Muscle of leg (tissue), 3 donors: ENCODE measurements at regions not wholly inside any gene's neighbourhood (a gene's known extent, or its start where the extent isn't known, plus 50 kb on each side); places are given as distances from the start of the nearest gene placed in this dataset.

Experiments used
- DNase-seq: peaks from one replicate; pipeline ENCODE4 v3.0.0; 2013
- H3K27ac ChIP-seq: one replicate; pipeline ENCODE4 v1.5.1; 2013; ENCODE audit warnings: mild to moderate bottlenecking, low read length, control low read depth
- H3K27me3 ChIP-seq: one replicate; pipeline ENCODE4 v1.6.1; 2013; ENCODE audit warnings: low read length; ENCODE audit not compliant: control insufficient read depth, insufficient read depth
- H3K36me3 ChIP-seq: one replicate; pipeline ENCODE4 v1.6.1; 2013; ENCODE audit warnings: low read length; ENCODE audit not compliant: control insufficient read depth, insufficient read depth
- H3K4me1 ChIP-seq: one replicate; pipeline ENCODE4 v1.6.1; 2013; ENCODE audit warnings: low read length; ENCODE audit not compliant: control insufficient read depth, insufficient read depth
- H3K4me3 ChIP-seq: one replicate; pipeline ENCODE4 v1.5.1; 2013; ENCODE audit warnings: low read length, control low read depth
- H3K9me3 ChIP-seq: replicated peaks from 2 replicates; pipeline ENCODE4 v1.6.1; 2013; ENCODE audit warnings: low read depth, low read length; ENCODE audit not compliant: control insufficient read depth
- WGBS: methylation state at CpG from one replicate; pipeline ENCODE4 v1.1.5; 2013; ENCODE audit warnings: missing lambda C conversion rate; ENCODE audit not compliant: insufficient coverage; 5-methylcytosine and 5-hydroxymethylcytosine counted together

GRCh38 chrX:25196221-25196620 lies 180.5 kb upstream of the ARX start:
- H3K4me1 ChIP-seq, result no peaks in the 10 kb centered on the region
- WGBS, result 27% methylated on average over 1 of the region's 2 CpGs
- H3K36me3 ChIP-seq, result no peaks in the 10 kb centered on the region
- no peak overlapping the region for H3K4me3 ChIP-seq
- H3K27me3 ChIP-seq, result peaks cover 6% of the 10 kb centered on the region
- no peaks in the 10 kb centered on the region for H3K9me3 ChIP-seq
- DNase-seq, result no peak
- no peak overlapping the region for H3K27ac ChIP-seq

GRCh38 chrX:25191403-25191802 lies 175.6 kb upstream of the ARX start:
- WGBS, result no CpG with 5 or more reads among the region's 7 CpGs

DNA sequence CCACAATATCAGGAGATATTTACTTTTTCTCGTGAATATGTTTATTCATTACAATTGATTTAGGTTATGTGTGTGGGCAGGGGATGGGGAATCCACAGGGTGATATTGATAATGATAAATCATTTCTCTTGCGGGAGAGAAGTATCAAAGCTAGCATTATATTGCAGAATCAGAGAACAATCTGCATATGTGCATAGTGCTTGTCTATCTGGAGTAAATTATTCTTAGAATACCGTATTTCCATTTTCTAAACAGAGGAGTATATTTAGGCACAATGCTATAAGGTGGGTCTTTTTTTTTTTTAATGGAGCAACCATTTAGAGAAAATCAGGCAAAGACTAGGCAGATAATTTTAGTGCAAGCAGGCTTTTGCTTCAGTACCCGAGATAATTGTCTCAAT lies 166.0 kb upstream of the ARX start:
- no peak for DNase-seq
- H3K27ac ChIP-seq, result no peak overlapping the region
- no peaks in the 10 kb centered on the region for H3K9me3 ChIP-seq
- H3K4me1 ChIP-seq, result no peaks in the 10 kb centered on the region
- no CpG with 5 or more reads among the region's 4 CpGs for WGBS
- peaks cover 5% of the 10 kb centered on the region for H3K27me3 ChIP-seq
- no peaks in the 10 kb centered on the region for H3K36me3 ChIP-seq
- H3K4me3 ChIP-seq, result no peak overlapping the region

More at GRCh38 chrX:25191403-25191802, 175.6 kb upstream of the ARX start:
- DNase-seq, result no peak
- no peaks in the 10 kb centered on the region for H3K36me3 ChIP-seq
- no peak overlapping the region for H3K27ac ChIP-seq
- H3K9me3 ChIP-seq, result no peaks in the 10 kb centered on the region
- no peak overlapping the region for H3K4me3 ChIP-seq
- peaks cover 6% of the 10 kb centered on the region for H3K27me3 ChIP-seq
- no peaks in the 10 kb centered on the region for H3K4me1 ChIP-seq

- no peaks in the 10 kb centered on the region for H3K9me3 ChIP-seq
- H3K27me3 ChIP-seq, result peaks cover 15% of the 10 kb centered on the region
- 75% methylated on average over 1 of the region's 2 CpGs for WGBS
- H3K4me1 ChIP-seq, result no peaks in the 10 kb centered on the region
- no peak overlapping the region for H3K27ac ChIP-seq
- H3K4me3 ChIP-seq, result no peak overlapping the region
- DNase-seq, result no peak
- H3K36me3 ChIP-seq, result no peaks in the 10 kb centered on the region
Observed at GRCh38 chrX:25180242-25180641, 164.5 kb upstream of the ARX start.

DNA sequence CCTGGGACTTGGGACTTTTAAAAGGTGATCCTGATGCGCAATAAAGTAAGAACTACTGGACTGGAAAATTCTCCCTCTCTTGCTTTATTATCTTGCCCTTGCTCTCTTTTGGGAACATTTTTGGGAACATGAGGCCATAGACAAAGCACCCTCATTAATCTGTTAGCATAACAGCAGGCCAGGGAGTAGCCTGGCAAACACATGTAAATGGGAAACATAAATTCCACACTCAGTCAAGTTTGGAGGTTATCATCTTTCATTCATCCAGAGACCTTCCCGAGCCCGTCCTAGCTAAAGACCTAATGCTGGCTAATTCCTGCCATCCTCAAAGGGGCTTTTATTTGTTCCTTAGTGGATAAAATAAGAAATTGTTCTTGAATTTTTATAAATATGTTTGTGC lies 162.8 kb upstream of the ARX start:
- Histone ChIP-seq H3K9me3 (no peaks in the 10 kb centered on the region), H3K27ac (no peak overlapping the region), H3K27me3 (peaks cover 18% of the 10 kb centered on the region), H3K36me3 (no peaks in the 10 kb centered on the region), H3K4me1 (no peaks in the 10 kb centered on the region), H3K4me3 (no peak overlapping the region)
- DNase-seq, result no peak
- no CpG with 5 or more reads among the region's 3 CpGs for WGBS

GRCh38 chrX:25175743-25176142 lies 160.0 kb upstream of the ARX start:
- Histone ChIP-seq H3K4me3 (no peak overlapping the region), H3K27ac (no peak overlapping the region), H3K27me3 (peaks cover 21% of the 10 kb centered on the region), H3K36me3 (no peaks in the 10 kb centered on the region), H3K9me3 (no peaks in the 10 kb centered on the region), H3K4me1 (no peaks in the 10 kb centered on the region)
- DNase-seq, result no peak
- whole genome bisulfite sequencing, result no CpG with 5 or more reads among the region's 5 CpGs

- 77% methylated on average over 3 of the region's 4 CpGs for WGBS
- no peaks in the 10 kb centered on the region for H3K9me3 ChIP-seq
Observed at GRCh38 chrX:25175171-25175570, 159.4 kb upstream of the ARX start.

GRCh38 chrX:25166546-25166945 lies 150.8 kb upstream of the ARX start:
- Histone ChIP-seq H3K4me1 (no peaks in the 10 kb centered on the region), H3K36me3 (no peaks in the 10 kb centered on the region), H3K9me3 (no peaks in the 10 kb centered on the region), H3K27me3 (peaks cover 20% of the 10 kb centered on the region), H3K4me3 (no peak overlapping the region), H3K27ac (no peak overlapping the region)
- DNase-seq, result no peak
- no CpG with 5 or more reads among the region's 4 CpGs for WGBS

More at GRCh38 chrX:25175171-25175570, 159.4 kb upstream of the ARX start:
- H3K4me3 ChIP-seq, result no peak overlapping the region
- H3K4me1 ChIP-seq, result no peaks in the 10 kb centered on the region
- H3K27me3 ChIP-seq, result peaks cover 21% of the 10 kb centered on the region
- no peak for DNase-seq
- no peak overlapping the region for H3K27ac ChIP-seq
- H3K36me3 ChIP-seq, result no peaks in the 10 kb centered on the region

DNA sequence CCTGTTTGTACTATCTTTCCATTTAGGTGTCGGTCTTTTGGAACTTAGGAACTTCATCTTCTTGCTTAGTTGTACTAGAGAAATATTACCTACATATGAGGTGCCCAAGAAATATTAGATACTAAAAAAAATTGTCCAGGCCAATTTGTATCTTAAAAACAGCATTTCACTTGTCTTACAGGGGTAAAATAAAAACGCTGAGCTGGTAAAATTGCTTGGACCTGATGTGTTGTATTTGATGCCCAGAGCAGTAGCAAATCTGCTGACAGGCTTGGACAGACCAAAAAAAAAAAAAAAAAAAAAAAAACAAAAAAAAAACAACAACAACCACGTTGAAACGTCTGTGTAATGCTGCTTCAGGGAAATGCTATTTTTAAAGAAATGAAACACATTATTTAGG lies 150.4 kb upstream of the ARX start:
- DNase-seq, result no peak
- Histone ChIP-seq H3K4me3 (no peak overlapping the region), H3K4me1 (no peaks in the 10 kb centered on the region), H3K27ac (no peak overlapping the region), H3K36me3 (no peaks in the 10 kb centered on the region), H3K9me3 (no peaks in the 10 kb centered on the region), H3K27me3 (peaks cover 21% of the 10 kb centered on the region)
- no CpG with 5 or more reads among the region's 4 CpGs for WGBS

DNA sequence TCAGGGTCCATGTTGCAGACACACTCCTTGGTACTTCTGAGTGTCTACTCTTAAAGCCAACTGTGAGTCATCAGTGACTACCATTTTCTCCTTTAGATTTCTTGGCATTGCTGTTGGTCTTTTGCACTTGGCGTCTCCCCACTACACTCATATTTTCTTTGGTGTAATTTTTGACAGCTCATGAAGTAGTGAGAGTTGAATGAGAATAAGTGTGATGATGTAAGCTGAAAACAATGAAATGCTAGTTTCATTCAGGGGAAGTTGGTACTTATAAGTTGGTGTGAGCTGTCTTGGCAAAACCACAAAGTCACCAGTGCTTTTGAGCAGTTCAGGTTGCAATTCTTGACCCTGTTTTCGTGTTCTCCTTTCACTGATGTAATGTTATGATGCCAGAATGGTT lies 142.9 kb upstream of the ARX start:
- Histone ChIP-seq H3K9me3 (no peaks in the 10 kb centered on the region), H3K27ac (no peak overlapping the region), H3K4me3 (no peak overlapping the region), H3K36me3 (no peaks in the 10 kb centered on the region), H3K27me3 (peaks cover 10% of the 10 kb centered on the region), H3K4me1 (no peaks in the 10 kb centered on the region)
- no peak for DNase-seq
- 17% methylated on average over 1 of the region's 2 CpGs for WGBS

DNA sequence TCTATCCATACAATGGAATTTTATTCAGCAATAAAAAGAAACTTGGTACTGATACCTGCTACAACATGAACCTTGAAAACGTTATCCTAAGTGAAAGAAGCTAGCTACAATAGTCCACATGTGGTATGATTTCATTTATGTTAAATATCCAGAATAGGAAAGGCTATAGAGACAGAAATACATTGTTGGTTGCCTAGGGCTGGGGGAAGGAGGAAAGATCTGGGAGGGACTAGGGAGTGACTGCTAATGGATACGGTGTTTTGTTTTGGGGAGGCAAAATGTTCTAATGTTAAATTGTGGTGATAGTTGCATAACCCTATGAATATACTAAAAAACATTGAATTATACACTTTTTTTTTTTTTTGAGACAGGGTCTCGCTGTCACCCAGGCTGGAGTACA lies 141.1 kb upstream of the ARX start:
- H3K9me3 ChIP-seq, result no peaks in the 10 kb centered on the region
- no peaks in the 10 kb centered on the region for H3K36me3 ChIP-seq
- no peak for DNase-seq
- WGBS, result no CpG with 5 or more reads among the region's 3 CpGs
- no peak overlapping the region for H3K27ac ChIP-seq
- H3K4me3 ChIP-seq, result no peak overlapping the region
- H3K4me1 ChIP-seq, result no peaks in the 10 kb centered on the region
- H3K27me3 ChIP-seq, result peaks cover 7% of the 10 kb centered on the region
